Spleen (tissue), 11 donors: ENCODE measurements at regions not wholly inside any gene's neighbourhood (a gene's known extent, or its start where the extent isn't known, plus 50 kb on each side); places are given as distances from the start of the nearest gene placed in this dataset.

ENCODE experiments used
- DNase-seq: peaks from one replicate; pipeline ENCODE4 v3.0.0-alpha.2; 2020
- H3K27ac ChIP-seq, 8 donors: fragments of 200-600 bp; sonication (generic) in 7 of 8; 1 replicate in 4 of 8; 2 replicates in 4 of 8; pipeline versions ENCODE4 v1.5.0 to v1.8.0; 2016 to 2021; ENCODE audit warnings: inconsistent platforms in 4 of 8, mild to moderate bottlenecking in 4 of 8, moderate library complexity in 1 of 8
- H3K27me3 ChIP-seq, 7 donors: fragments of 200-600 bp; sonication (generic) in 6 of 7; replicated peaks in 1 of 7; 1 replicate in 4 of 7; 2 replicates in 3 of 7; pipeline versions ENCODE4 v1.5.0 to v1.8.0; 2016 to 2021; ENCODE audit warnings: inconsistent platforms in 3 of 7, mild to moderate bottlenecking in 1 of 7
- H3K36me3 ChIP-seq, 6 donors: fragments of 200-600 bp; sonication (generic) in 5 of 6; 1 replicate in 4 of 6; 2 replicates in 2 of 6; pipeline versions ENCODE4 v1.5.0 to v1.8.0; 2016 to 2021; ENCODE audit warnings: inconsistent platforms in 2 of 6
- H3K4me1 ChIP-seq, 6 donors: fragments of 200-600 bp; sonication (generic) in 5 of 6; 1 replicate in 3 of 6; 2 replicates in 3 of 6; pipeline versions ENCODE4 v1.5.0 to v1.8.0; 2016 to 2021; ENCODE audit warnings: inconsistent platforms in 3 of 6
- H3K4me3 ChIP-seq, 8 donors: fragments of 200-600 bp; sonication (generic) in 7 of 8; 1 replicate in 4 of 8; 2 replicates in 4 of 8; pipeline versions ENCODE4 v1.5.0 to v1.8.0; 2016 to 2021; ENCODE audit warnings: inconsistent platforms in 4 of 8, mild to moderate bottlenecking in 4 of 8, moderate library complexity in 2 of 8
- H3K9me3 ChIP-seq, 8 donors: fragments of 200-600 bp; sonication (generic) in 7 of 8; 1 replicate in 4 of 8; 2 replicates in 4 of 8; pipeline versions ENCODE4 v1.5.0 to v1.8.0; 2016 to 2021; ENCODE audit warnings: inconsistent platforms in 4 of 8
- CTCF ChIP-seq, 11 experiments: fragments of 200-600 bp in 7 of 11; fragments of 450-650 bp in 4 of 11; sonication (generic) in 4 of 11; IDR thresholded peaks in 8 of 11; conservative IDR thresholded peaks in 3 of 11; 1 replicate in 7 of 11; 2 replicates in 4 of 11; pipeline versions ENCODE4 v1.4.0 to v1.8.0; 2016 to 2021; ENCODE audit warnings: antibody characterized with exemption in 11 of 11, inconsistent platforms in 4 of 11, mild to moderate bottlenecking in 1 of 11
- POLR2A ChIP-seq, 3 donors: fragments of 450-650 bp; IDR thresholded peaks; one replicate each; pipeline ENCODE4 v1.5.1; 2017; ENCODE audit warnings: antibody characterized with exemption in 3 of 3, mild to moderate bottlenecking in 1 of 3
- POLR2AphosphoS5 ChIP-seq, 3 donors: sonication (generic); formaldehyde crosslinking; IDR thresholded peaks; one replicate each; pipeline ENCODE4 v1.5.1; 2017; ENCODE audit warnings: antibody characterized with exemption in 3 of 3
- WGBS, 5 donors: extraction: QIAGEN DNeasy Blood & Tissue Kit in 3 of 5; methylation state at CpG; one replicate each; pipeline versions ENCODE4 v1.1.5 to v1.1.7; 2013 to 2018; 5-methylcytosine and 5-hydroxymethylcytosine counted together
- intact Hi-C: fragments of 100-400 bp; cut with DNase I; formaldehyde crosslinking; loops from one replicate; pipeline ENCODE4 v1.15.0; 2023; ENCODE audit warnings: low total_unique reads
- donor health status: healthy with polysubstance abuse.
- donor health status: DM: no; HTN: no; CAD: no; lungs with moderate emphysema.
- donor health status: DM: no; HTN: no; CAD: no.
- donor health status: Bipolar disorder and iron deficiency.
- donor health status: healthy.
- donor health status: DM: no; HTN: no; CAD: no.
- donor health status: DM: yes; HTN: yes; CAD: no.

DNA sequence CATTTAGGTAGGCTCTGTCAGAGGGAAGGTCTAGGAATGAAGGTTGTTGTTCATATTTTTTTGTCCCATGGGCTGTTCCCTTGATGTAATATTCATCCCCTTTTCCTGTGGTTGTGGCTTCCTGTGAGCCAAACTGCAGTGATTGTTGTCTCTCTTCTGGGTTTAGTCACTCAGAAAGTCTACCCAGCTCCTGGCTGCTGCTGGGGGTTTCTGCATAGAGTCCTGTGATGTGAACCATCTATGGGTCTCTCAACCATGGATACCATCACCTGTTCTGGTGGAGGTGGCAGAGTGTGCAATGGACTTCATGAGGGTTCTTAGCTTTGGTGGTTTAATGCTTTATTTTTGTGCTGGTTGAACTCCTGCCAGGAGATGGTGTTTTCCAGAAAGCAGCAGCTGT, 122.8 kb downstream of the ZC4H2 start:
- TF ChIP-seq POLR2A (IDR thresholded peaks at IDR 0.05) (no peak), CTCF (IDR thresholded peaks at IDR 0.05 in 8 of 11, conservative IDR thresholded peaks at IDR 0.05 in 3 of 11) (no peak), POLR2AphosphoS5 (IDR thresholded peaks at IDR 0.05) (no peak)
- H3K36me3 ChIP-seq: peaks cover 0 to 2% (median 0%) of the 10 kb centered on the region in 6 donors
- DNase-seq: no peak
- no peak overlapping the region for H3K4me3 ChIP-seq
- H3K9me3 ChIP-seq: peaks cover 3 to 77% (median 28%) of the 10 kb centered on the region in 8 donors
- no peaks in the 10 kb centered on the region for H3K4me1 ChIP-seq
- H3K27ac ChIP-seq: no peak overlapping the region
- intact Hi-C loops: no loop called here
- H3K27me3 ChIP-seq: no peaks in the 10 kb centered on the region

- peaks cover 0 to 2% (median 0%) of the 10 kb centered on the region in 6 donors for H3K36me3 ChIP-seq
- no peaks in the 10 kb centered on the region for H3K4me1 ChIP-seq
- H3K27ac ChIP-seq: peak overlapping the region in 5 of 8 donors; percentile 4 to 68 (median 23)
- intact Hi-C loops: no loop called here
- H3K27me3 ChIP-seq: no peaks in the 10 kb centered on the region
- H3K9me3 ChIP-seq: peaks cover 3 to 95% (median 41%) of the 10 kb centered on the region in 8 donors
- H3K4me3 ChIP-seq: peak overlapping the region in 1 of 8 donors; percentile 2
- peak; percentile 62 for DNase-seq
- 64 to 79% (median 75%) methylated on average over 6 of the region's 6 CpGs for WGBS, 5 donors
- no peak for TF ChIP-seq POLR2A (IDR thresholded peaks at IDR 0.05)
- TF ChIP-seq POLR2AphosphoS5 (IDR thresholded peaks at IDR 0.05): no peak
- no peak for TF ChIP-seq CTCF (IDR thresholded peaks at IDR 0.05 in 8 of 11, conservative IDR thresholded peaks at IDR 0.05 in 3 of 11)
Observed at GRCh38 chrX:64850371-64851082, 125.7 kb downstream of the ZC4H2 start.

DNA sequence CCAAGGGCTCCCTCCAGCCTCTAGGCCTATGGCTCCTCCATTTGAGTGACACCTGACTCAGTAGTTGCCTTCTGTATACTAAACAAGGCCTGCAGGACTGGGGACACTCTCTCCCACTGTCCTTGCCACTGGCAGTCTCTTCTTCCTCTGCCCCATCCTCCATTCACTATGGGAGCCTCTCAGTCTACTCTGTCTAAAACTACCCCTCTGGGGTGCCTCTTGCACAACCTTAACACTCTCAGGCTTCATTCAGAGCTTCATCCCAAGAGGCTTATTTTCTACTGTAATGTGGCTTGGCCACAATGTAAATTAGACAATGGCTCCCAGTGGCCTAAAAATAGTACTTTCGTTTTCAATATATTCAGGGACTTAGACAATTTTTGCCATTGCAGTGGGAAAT, 133.0 kb downstream of the ZC4H2 start:
- intact Hi-C loops: no loop called here
- DNase-seq: no peak
- Histone ChIP-seq H3K27me3 (no peaks in the 10 kb centered on the region), H3K36me3 (no peaks in the 10 kb centered on the region), H3K4me1 (peaks cover 0 to 9% (median 0%) of the 10 kb centered on the region in 6 donors), H3K27ac (peak overlapping the region in 6 of 8 donors; percentile 25 to 77 (median 50)), H3K4me3 (no peak overlapping the region), H3K9me3 (peaks cover 0 to 93% (median 32%) of the 10 kb centered on the region in 8 donors)
- TF ChIP-seq CTCF (IDR thresholded peaks at IDR 0.05 in 8 of 11, conservative IDR thresholded peaks at IDR 0.05 in 3 of 11) (no peak), POLR2A (IDR thresholded peaks at IDR 0.05) (no peak), POLR2AphosphoS5 (IDR thresholded peaks at IDR 0.05) (no peak)
- WGBS, 5 donors: 13 to 67% (median 45%) methylated on average over 1 of the region's 1 CpG

GRCh38 chrX:64842492-64842891, 133.8 kb downstream of the ZC4H2 start:
- WGBS, 5 donors: 60 to 80% (median 69%) methylated on average over 3 to 4 of the region's 4 CpGs
- Histone ChIP-seq H3K36me3 (no peaks in the 10 kb centered on the region), H3K27me3 (no peaks in the 10 kb centered on the region), H3K9me3 (peaks cover 0 to 93% (median 32%) of the 10 kb centered on the region in 8 donors), H3K27ac (peak overlapping the region in 6 of 8 donors; percentile 25 to 77 (median 50)), H3K4me3 (no peak overlapping the region), H3K4me1 (peaks cover 0 to 9% (median 0%) of the 10 kb centered on the region in 6 donors)
- intact Hi-C loops: no loop called here
- no peak for TF ChIP-seq POLR2A (IDR thresholded peaks at IDR 0.05)
- no peak for TF ChIP-seq POLR2AphosphoS5 (IDR thresholded peaks at IDR 0.05)
- TF ChIP-seq CTCF (IDR thresholded peaks at IDR 0.05 in 8 of 11, conservative IDR thresholded peaks at IDR 0.05 in 3 of 11): no peak
- no peak for DNase-seq
